ENCODE measurements at regions not wholly inside any gene's neighbourhood (a gene's known extent, or its start where the extent isn't known, plus 50 kb on each side); places are given as distances from the start of the nearest gene placed in this dataset.
"Not testable (repeated sequence)": the region's sequence is repeated elsewhere in the genome, so short reads cannot be mapped to it uniquely, and the experiment has no call there.

DNA sequence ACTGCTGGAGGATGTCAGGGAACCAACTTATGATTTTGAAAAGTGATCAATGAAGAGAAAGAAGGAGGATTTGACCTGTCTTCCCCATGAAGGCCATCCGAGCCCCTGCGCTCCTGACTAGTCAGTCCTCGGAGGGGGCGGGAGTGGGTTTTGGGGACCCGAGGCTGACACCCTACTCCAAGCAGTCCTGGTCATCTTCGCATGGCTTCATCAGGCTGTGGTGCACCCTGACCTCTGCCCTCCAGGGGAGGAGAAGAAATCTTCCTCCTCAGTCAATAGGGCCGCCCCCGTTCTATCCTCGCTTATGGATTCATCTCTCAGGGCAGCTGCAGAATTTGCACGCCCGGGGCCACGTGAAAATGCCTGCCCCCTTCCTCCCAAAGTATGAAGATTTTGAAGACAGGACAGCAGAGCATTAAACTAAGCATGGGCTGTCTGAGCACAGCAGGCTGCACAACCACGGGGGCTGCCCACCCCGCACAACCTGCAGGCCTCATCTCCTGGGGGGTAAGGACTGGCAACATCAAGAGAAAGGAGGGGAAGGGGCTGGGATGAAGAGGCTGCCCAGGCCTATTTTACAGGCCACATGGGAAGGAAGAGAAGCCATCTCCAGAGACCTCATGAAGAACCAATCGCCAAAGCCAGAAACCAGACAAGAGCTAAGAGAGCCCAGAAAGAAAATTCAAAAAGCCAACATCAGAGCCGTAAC, 138.1 kb upstream of the PHACTR3 start:
- no peak for DNase-seq

DNA sequence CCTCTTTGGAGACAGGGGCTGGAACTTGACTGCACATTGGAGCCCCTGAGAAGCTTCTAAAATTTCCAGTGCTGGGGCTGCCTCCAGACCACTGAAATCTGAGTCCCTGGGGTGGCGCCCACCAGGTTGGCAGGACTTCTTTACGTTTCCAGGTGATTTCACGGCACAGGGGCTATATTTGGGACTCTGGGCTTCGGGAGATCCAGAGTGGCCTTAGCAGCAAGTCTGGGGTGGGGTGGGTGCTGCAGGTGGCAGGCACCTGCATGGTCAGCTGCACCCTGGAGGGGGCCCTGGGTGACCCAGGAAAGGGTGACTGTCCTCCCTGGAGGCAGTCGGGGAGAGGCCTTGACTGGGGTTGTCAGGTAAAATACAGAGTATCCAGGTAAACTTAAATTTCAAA, 135.5 kb upstream of the PHACTR3 start:
- DNase-seq: no peak

DNA sequence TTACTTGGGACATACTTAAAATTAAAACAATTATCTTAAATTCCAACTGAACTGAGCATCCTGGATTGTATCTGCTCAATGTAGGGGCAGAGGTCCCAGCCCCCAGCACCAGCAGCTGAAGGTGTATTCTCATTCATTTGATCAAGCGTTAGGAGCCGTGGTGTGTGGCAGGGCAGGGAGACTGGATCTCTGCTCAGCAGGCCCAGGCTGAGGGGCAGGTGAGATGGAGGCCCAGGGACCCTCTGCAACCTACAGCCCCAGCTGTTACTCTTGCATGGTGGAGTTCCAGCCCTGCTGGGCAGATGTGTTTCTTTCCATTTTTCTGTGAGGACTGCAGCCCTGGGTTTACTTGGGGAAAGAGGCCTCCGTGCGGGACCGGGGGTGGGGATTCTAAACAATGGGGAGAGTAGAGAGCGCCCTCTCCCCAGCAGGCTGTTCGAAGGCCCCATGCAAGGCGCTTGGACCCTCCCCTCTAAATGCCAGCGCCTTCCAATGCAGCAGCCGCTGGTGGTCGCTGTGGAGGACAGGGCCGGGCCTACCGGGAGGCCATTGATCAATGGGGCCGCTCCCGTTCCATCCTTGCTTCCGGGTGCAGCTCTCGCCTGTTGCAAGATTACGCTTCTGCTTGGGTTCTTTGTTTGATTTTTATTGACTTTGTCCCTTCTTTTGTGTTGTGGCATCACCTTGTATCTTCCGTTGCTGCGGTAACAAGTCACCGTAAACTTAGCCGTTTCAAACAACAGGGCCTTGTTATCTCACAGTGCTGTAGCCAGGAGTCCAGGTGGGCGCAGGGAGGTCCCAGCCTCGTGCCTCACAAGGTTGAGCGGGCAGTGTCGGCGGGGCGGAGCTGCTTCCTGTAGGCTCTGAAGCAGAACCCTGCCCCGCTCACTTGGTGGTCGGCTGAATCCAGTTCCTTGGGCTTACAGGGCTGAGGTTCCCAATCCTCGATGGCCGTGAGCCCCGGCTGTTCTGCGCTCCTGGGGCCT, 134.8 kb upstream of the PHACTR3 start:
- no peak for DNase-seq

DNA sequence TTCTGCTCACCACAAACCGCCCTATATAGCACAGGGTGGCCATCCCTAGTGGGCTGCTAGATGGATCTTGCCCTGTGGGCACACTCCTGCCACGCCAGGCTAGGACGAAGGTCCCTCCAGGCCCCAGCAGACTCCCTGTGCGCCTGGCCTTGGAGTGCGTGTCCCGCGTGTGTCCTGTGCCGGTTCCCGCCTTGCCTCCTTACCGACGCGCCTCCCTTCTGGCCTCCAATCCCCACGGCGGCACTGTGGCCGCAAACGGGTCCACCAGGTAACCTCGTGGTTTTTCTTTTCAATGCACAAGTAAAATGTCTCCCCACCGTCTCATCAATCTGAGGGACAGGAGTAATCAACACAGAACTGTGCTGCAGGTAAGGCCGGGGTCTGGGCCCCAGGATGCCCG, 133.8 kb upstream of the PHACTR3 start:
- DNase-seq: no peak

DNA sequence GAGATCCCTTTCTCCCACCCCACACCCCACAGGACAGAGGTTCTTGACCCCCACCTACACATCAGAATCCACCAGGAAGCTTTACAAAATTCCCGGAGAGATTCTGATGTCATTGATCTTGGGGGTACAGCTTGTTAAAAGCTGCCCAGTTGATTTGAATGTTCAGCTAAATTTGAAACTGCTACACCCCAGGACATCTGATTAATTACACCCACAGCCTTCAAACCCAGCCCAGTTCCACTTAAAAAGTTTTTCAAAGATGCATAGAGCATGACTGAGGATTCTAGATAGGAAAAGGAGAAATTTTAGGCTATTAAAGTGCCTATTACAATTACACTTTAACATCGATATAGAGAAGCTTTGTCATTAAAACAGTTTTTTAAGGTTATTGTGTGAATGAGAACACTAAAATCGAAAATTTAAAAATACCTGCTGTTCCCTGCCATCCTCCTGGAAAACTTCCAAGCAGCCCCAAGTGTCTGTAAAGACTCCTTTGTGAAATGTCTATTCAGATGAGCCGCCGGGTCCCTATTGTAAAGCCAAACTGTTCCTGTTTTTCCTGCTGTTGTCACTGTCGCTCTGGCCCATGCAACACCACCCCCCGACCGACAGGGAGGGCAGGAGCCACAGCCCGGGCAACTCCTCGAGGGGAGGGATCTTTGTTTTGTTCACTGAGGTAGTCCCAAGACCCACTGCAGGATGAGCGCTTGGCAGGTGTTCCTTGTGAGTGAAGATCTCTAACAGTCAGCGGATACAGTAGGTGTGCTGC, 132.5 kb upstream of the PHACTR3 start:
- DNase-seq: no peak

DNA sequence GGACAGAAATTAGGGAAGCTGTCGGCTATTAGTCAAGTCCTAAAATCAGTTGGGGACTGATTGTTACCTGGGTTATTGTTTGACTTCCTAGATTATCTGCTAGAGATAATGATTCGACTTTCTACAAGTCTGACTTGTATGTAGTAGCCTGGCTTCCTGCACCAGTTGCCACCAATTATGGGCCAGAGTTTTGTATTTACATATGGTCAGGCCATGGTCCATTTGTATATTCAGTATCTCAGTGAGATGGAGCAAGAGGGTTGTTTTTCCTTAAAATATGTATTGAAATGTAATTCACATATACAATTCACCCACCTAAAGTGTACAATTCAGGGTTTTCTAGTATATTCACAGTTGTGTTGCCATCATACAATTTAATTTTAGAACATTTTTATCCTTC, 130.6 kb upstream of the PHACTR3 start:
- no peak for DNase-seq

DNA sequence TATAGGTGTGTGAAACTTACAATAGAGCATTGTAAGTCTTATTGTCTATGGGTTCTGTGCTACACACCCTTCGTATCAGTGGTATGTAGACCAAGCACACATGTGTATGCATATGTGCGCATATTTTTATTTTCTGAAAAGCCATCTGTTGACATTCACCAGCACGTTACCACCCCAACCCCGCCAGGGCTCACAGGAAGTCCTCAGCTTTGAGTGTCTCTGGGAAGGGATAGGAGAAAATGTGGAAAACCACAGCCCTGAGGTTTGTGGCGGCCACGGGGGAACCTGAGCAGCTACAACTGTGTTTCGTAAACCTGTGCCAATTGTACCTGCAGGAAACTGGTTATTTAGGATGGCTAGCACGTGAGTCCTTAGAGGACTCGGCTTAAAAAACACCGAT, 123.3 kb upstream of the PHACTR3 start:
- no peak for DNase-seq

DNA sequence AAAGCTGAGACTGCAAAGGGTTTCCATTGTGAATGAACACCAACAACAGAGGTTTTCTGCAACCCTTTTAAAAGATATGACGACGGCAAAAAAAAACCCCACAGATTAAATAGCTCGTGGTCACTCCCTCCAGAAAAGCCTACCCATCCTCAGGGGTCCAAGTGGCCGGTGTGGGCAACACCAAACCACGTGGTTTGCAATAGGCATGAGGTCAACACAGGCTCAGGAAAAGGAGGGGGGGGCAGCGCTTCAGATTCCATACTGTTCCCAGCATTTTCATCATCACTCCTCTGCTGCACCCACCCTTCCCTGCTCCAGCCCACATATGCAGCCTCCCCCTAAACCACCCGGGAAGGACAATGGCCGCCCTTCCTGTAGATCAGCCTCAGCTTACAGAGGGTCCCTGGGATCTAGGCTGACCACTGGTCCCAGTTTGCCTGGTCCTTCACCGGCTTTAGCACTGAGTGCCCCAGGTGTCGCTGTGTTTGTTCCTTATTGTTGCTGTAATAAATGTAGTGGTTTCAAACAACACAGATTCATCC, 122.8 kb upstream of the PHACTR3 start:
- DNase-seq: no peak

DNA sequence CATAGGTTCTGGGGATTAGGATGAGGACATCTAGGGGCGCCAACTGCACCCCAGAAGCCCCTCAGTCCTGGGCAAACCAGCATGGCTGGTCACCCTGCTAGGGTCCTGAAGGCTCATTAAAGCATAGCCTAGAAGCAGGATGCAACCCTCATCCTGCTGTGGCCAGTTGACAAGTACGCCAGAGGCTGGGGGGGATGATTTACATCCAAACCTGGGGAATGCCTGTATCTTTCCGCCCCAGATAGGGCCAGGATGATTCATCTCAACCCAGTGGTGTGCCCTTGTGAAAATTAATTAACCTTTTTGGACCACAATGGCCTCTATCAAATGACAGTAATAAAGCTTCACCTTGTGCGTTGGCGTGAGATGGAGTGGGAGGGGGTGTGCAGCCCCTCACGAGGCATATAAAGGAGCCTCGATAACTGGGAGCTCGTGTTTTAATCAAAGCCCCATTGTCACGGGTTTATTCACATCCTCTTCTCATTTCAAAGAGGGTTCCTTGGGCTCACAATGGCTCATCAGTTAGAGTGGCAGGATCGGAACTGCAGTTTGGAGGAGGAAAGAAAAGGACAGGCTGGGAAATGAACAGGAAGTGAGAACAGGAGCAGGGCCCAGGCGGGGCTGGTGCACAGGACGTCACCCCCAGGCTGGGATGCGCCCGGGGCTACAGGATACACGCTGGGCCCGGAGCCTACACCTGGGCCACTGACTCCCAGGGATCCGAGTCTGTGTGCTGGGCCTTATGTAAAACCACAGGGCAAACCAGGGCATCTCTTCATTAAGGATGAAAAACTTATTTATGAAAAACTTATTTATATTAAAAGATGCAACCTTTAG, 121.8 kb upstream of the PHACTR3 start:
- DNase-seq: no peak

DNA sequence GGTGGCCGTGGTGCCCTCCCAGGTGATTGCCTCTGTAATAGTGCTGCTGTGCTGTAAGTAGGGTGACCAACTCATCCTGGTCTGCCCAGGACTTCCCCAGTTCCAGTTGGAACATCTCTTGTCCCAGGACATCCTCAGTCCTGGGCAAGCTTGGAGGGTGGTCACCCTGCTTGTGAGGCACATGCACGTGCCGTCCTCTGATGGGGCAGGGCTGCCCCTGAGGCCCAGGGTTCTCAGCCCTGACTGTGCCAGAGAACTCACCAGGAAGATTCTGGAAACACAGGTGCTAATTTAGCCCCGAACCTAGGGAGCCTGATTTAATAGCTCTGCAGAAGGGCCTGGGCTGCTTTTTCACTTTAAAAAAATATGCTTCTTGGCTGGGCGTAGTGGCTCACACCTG, 120.9 kb upstream of the PHACTR3 start:
- DNase-seq: no peak

DNA sequence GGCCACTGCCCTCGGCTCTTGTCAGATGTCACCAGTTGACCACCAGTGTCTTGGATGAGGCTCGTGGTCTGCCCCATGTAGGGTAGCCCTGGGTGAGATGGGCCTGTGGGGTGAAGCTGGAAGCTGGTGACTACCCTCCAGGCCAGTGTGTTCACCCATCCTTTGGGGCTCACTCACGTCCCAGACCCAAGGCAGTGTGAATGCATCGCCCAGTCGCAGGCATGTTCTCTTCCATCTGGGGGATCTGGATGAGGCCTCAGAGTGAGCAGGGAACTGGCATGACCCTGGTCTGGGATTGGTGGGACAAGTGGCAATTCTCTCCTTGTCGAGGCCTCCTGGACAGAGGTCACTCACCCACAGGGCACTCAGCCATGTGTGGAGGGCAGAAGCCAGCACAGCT, 120.1 kb upstream of the PHACTR3 start:
- no peak for DNase-seq

DNA sequence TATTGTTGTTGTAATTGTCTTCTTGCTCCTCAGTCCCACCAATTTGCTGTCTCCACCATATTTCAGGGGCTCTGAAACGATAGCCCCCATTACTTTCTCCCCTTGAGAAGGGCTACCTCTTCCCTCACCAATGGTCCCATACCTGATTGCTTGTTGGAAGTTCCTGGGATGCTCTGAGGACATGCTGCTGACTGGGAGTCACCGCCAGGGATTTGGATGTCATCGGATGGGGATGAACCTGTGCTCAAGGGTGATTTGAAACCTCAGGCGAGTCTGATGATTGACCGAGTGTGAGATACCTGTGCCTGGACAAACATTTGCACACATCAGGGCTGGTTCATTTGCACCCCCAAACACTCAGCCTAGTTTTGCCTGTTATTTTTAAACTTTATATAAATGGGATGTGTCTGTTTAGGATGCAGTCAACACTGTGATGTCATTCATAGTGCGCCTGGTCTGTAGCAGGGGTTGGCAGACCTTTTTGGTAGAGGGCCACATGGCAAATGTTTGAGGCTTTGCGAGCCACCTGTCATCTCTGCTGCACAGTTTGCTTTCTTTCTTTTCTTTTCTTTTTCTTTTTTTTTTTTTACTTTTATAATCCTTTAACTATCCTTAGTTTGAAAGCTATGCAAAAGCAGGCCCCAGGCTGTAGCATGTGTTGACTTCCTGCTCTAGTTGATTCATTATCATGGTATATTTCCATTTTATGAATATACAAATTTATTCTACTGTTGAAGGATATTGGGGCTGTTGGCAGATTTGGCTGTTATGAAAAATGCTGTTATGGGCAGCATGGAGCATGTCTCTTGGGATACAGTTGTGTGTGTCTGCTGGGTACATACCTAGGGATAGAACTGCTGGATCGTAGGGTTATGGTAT, 118.5 kb upstream of the PHACTR3 start:
- DNase-seq: no peak

DNA sequence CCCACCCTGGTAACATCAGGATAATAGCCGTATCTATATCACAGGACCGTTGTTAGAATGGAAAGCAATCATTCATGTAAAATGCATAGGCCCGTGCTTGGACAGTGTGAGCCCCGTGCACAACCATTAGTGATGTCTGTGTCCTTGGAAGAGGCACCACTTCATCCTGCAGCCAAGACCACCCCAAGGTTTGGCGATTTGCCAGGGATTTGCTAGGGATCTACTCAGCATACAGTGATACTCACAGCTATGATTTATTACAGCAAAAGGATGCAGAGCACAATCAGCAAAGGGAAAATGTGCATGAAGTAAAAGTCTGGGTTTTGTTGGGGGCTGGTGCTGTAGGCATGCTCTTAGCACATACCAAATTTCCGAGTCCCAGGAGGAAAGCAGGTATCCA, 115.9 kb upstream of the PHACTR3 start:
- DNase-seq: not testable (repeated sequence)

DNA sequence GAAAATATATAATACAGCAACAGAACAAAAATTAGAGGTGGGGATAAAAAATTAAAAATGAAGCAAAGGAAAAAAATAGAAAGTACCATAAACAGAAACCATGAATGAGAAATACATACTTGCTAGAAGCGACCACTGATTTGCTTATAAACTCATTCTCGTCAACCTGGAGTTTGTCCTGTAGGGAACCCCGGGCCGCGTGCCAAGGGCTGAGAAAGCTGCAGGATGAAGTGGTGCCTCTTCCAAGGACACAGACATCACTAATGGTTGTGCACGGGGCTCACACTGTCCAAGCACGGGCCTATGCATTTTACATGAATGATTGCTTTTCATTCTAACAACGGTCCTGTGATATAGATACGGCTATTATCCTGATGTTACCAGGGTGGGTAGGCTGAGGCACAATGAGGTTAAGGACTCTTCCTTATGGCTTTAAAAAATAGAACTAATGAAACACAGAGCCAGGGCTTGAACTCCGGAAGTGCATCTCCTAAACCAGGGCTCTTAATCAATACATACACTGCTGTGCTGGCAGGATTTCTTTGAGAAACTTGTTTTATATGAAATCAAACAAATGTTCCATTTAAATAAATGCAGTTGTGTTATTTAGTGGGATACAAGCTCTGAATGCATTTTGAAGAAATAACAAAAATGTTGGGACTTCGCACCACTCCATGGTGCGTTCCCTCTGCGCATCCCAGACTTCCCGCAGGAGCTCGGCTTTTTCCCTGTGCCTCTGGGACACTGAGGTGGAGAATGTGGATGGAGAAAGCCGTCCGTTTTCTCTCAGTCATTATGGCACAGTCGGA, 113.9 kb upstream of the PHACTR3 start:
- DNase-seq: not testable (repeated sequence)

DNA sequence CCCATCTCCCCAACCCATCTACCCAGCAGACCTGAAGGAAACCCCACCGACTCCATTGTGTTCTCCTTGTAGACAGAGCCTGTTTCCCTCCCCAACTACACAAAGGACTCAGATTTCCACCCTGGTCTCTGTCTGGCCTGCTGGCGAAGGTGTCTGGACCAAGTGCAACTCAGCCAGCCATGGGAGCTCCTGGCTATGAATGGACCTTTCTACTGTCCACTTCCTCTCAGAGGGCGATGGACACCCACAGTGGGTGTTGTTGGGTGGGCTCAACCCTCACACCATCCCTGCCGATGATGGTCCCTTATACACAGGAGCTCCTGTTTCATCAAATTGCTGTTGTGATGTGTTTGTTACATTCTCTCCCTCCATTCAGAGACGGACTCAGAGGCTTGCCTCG, 112.5 kb upstream of the PHACTR3 start:
- no peak for DNase-seq

DNA sequence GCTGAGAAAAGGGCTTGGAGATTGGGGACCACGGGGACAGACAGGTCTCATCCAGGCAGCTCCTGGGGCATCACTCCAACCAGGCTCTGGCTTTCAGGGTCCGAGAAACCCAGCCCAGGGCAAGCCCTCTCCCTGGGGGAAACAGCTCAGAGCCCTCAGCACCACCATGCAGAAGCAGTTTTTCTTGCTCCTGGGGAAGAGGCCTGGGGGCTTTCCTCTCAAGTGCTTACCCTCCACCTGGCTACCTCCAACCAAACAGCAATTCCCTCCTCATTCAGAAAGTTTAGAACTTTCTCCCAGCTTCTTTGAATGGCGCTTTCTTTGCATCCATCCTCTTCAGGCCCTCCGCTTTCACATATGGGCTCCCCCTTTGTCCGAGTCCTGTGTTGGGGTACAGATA, 110.4 kb upstream of the PHACTR3 start:
- DNase-seq: no peak

DNA sequence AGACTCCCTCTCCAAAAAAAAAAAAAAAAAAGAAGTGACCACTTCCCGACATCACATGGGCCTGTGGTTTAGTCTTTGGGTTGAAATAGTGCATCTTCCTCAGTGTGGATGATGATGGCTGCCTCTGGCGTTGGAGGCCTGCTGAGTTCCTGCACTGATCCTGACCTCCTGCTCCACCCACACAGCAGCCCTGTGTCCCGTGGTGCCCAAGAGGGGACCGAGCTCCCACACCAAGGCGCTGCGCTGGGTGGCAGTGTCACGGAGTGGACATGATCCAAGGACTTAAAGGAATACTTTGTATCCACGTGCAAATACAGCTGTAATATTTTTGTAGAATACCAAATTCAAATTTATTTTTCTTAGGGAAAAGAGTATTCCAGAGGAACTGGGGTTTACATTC, 109.2 kb upstream of the PHACTR3 start:
- no peak for DNase-seq

DNA sequence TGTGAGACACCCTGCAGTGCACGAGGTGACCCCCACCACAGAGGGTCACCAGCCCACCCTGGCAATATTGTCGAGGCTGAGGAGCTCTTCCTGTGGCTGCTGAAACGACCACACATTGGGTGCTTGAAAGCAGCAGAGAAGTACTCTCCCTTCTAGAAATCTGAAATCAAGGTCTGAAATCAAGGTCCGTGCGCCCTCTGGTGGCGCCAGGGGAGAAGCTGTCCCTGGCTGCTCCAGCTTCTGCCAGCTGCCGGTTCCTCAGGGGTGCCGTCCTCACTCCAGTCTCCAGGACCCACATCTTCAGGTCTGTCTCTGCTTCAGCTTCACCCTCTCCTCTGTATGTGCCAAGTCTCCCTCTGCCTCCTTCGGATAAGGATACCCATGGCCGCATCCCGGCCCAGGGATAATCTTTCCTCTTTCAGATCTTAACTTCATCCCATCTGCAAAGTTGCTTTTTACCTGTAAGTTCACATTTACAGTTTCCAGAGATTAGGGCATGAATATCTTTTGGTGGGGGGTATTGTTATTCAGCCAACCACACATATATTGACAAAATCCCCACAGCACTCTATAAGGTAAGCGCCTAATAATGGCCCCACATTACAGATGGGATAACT, 108.3 kb upstream of the PHACTR3 start:
- DNase-seq: peak; percentile 53 to 60

DNA sequence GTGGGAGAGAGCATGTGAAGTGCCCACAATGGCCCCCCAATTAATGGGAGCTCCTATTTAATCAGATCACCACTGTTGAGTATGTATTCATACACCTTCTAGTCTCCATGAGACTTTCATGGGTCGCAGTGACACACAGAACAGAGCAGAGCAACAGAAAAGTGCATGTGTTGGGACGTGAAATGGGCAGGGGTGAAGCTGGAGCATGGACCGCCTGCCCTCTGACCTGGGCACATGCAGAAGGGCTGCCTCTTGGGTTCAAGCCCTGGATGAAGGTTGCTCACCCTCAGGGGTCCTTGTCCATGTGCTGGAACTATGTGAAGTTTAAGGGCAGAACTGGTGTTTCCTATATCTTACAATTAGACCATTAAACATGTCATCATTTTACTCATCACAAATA, 106.0 kb upstream of the PHACTR3 start:
- DNase-seq: no peak

DNA sequence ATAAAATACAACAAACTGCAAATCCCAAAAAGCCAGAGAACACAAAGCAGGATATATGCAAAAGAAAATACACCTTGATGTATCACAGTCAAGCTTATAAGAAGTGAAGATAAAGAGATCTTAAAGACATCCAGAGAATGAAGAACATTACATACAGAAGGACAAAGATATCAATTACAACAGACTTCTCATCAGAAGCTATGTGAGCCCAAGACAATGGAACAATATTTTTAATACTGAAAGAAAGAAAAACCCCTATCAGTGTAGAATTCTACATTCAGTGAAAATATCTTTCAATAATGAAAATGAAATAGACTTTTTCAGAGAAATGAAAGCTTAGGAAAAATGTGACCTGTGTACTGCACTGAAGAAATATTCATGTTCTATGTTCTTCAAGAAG, 104.5 kb upstream of the PHACTR3 start:
- no peak for DNase-seq

Measured in CD4-positive, alpha-beta T cell treated with Interleukin-1 beta for 1 hour (primary cell).